Kidney epithelial cell (primary cell): ENCODE measurements at regions not wholly inside any gene's neighbourhood (a gene's known extent, or its start where the extent isn't known, plus 50 kb on each side); places are given as distances from the start of the nearest gene placed in this dataset.

Experiments used
- DNase-seq: peaks from one replicate; pipeline ENCODE4 v3.0.0-alpha.2; 2010; ENCODE audit warnings: low read depth
- H3K27me3 ChIP-seq: 2 replicates; pipeline ENCODE4 v1.6.0; 2011; ENCODE audit warnings: low read length; ENCODE audit not compliant: control insufficient read depth, insufficient read depth
- H3K36me3 ChIP-seq: 2 replicates; pipeline ENCODE4 v1.5.1; 2011; ENCODE audit warnings: low read length; ENCODE audit not compliant: control insufficient read depth, insufficient read depth
- H3K4me3 ChIP-seq: 2 replicates; pipeline ENCODE4 v1.5.1; 2011; ENCODE audit warnings: low read depth, mild to moderate bottlenecking, control low read depth, low read length
- CTCF ChIP-seq: IDR thresholded peaks from 2 replicates; pipeline ENCODE4 v1.5.1; 2011; ENCODE audit warnings: mild to moderate bottlenecking, moderate library complexity, low read length, control low read depth, inconsistent platforms; ENCODE audit not compliant: insufficient read depth, poor library complexity, severe bottlenecking

GRCh38 chr9:115495836-115496235 is 377.9 kb upstream of the TNC start:
- Histone ChIP-seq H3K4me3 (no peak overlapping the region), H3K36me3 (no peaks in the 10 kb centered on the region), H3K27me3 (no peaks in the 10 kb centered on the region)
- no peak for DNase-seq
- TF ChIP-seq CTCF, result no peak

GRCh38 chr9:115498303-115498702 is 380.3 kb upstream of the TNC start:
- no peaks in the 10 kb centered on the region for H3K36me3 ChIP-seq
- no peaks in the 10 kb centered on the region for H3K27me3 ChIP-seq
- H3K4me3 ChIP-seq, result no peak overlapping the region
- DNase-seq, result no peak
- TF ChIP-seq CTCF, result no peak

- H3K27me3 ChIP-seq, result no peaks in the 10 kb centered on the region
- H3K36me3 ChIP-seq, result no peaks in the 10 kb centered on the region
- H3K4me3 ChIP-seq, result no peak overlapping the region
- DNase-seq, result no peak
- no peak for TF ChIP-seq CTCF
These were observed 389.2 kb upstream of the TNC start for GRCh38 chr9:115507148-115507547.

GRCh38 chr9:115513148-115513547 is 395.2 kb upstream of the TNC start:
- no peak overlapping the region for H3K4me3 ChIP-seq
- H3K36me3 ChIP-seq, result no peaks in the 10 kb centered on the region
- DNase-seq, result no peak
- no peak for TF ChIP-seq CTCF
- H3K27me3 ChIP-seq, result no peaks in the 10 kb centered on the region

GRCh38 chr9:115514454-115514853 is 396.5 kb upstream of the TNC start:
- DNase-seq, result no peak
- no peak overlapping the region for H3K4me3 ChIP-seq
- H3K27me3 ChIP-seq, result no peaks in the 10 kb centered on the region
- no peak for TF ChIP-seq CTCF
- no peaks in the 10 kb centered on the region for H3K36me3 ChIP-seq

GRCh38 chr9:115517335-115518075 is 399.5 kb upstream of the TNC start:
- H3K4me3 ChIP-seq, result no peak overlapping the region
- DNase-seq, result no peak
- TF ChIP-seq CTCF, result no peak
- no peaks in the 10 kb centered on the region for H3K27me3 ChIP-seq
- no peaks in the 10 kb centered on the region for H3K36me3 ChIP-seq
